Mammary epithelial cell (primary cell): ENCODE measurements at regions not wholly inside any gene's neighbourhood (a gene's known extent, or its start where the extent isn't known, plus 50 kb on each side); places are given as distances from the start of the nearest gene placed in this dataset.

Source experiments
- CTCF ChIP-seq, 2 donors: IDR thresholded peaks in 1 of 2; conservative IDR thresholded peaks in 1 of 2; 2 replicates each; pipeline ENCODE4 v1.5.1; 2011 to 2012; ENCODE audit warnings: inconsistent platforms in 2 of 2, low read length in 2 of 2, mild to moderate bottlenecking in 2 of 2, control low read depth in 1 of 2, low read depth in 1 of 2; ENCODE audit not compliant: insufficient read depth in 1 of 2; ENCODE audit errors: extremely low read depth in 1 of 2
- EZH2 ChIP-seq: IDR thresholded peaks from 2 replicates; pipeline ENCODE4 v1.6.1; 2012; ENCODE audit warnings: low read length, inconsistent platforms, borderline replicate concordance

GRCh38 chr6:14986370-14986769 lies 259.5 kb upstream of the JARID2 start:
- no peak for TF ChIP-seq CTCF (conservative IDR thresholded peaks at IDR 0.05 in 1 of 2, IDR thresholded peaks at IDR 0.05 in 1 of 2; ENCODE audit: extremely low read depth in 1 of 2, insufficient read depth in 1 of 2, low read depth in 1 of 2, low read length in 2 of 2)
- no peak for TF ChIP-seq EZH2
